ENCODE measurements at regions not wholly inside any gene's neighbourhood (a gene's known extent, or its start where the extent isn't known, plus 50 kb on each side); places are given as distances from the start of the nearest gene placed in this dataset.

- Mint-ChIP-seq H3K4me3 (no peak overlapping the region), H3K4me1 (no peaks in the 10 kb centered on the region), H3K9me3 (no peaks in the 10 kb centered on the region), H3K27ac (no peak overlapping the region), H3K36me3 (ENCODE audit: low read depth) (no peaks in the 10 kb centered on the region), H3K27me3 (peaks cover 6% of the 10 kb centered on the region)
- ChIA-PET POLR2A (no interaction called here), CTCF (no interaction called here)
- DNase-seq = no peak
Measured at GRCh38 chr11:119921571-119921970, 192.6 kb upstream of the NECTIN1 start.

GRCh38 chr11:119920666-119921387, 191.8 kb upstream of the NECTIN1 start:
- no peak overlapping the region for H3K4me3 Mint-ChIP-seq
- H3K4me1 Mint-ChIP-seq = no peaks in the 10 kb centered on the region
- ChIA-PET CTCF (no interaction called here), POLR2A (no interaction called here)
- no peaks in the 10 kb centered on the region for H3K36me3 Mint-ChIP-seq (ENCODE audit: low read depth)
- H3K27ac Mint-ChIP-seq = no peak overlapping the region
- no peaks in the 10 kb centered on the region for H3K9me3 Mint-ChIP-seq
- no peak for DNase-seq
- H3K27me3 Mint-ChIP-seq = peaks cover 6% of the 10 kb centered on the region

GRCh38 chr11:119919656-119920055, 190.7 kb upstream of the NECTIN1 start:
- H3K9me3 Mint-ChIP-seq = no peaks in the 10 kb centered on the region
- ChIA-PET POLR2A (no interaction called here), CTCF (no interaction called here)
- no peak for DNase-seq
- no peaks in the 10 kb centered on the region for H3K36me3 Mint-ChIP-seq (ENCODE audit: low read depth)
- H3K27me3 Mint-ChIP-seq = peaks cover 6% of the 10 kb centered on the region
- H3K27ac Mint-ChIP-seq = no peak overlapping the region
- no peak overlapping the region for H3K4me3 Mint-ChIP-seq
- no peaks in the 10 kb centered on the region for H3K4me1 Mint-ChIP-seq

- Mint-ChIP-seq H3K4me3 (no peak overlapping the region), H3K36me3 (ENCODE audit: low read depth) (no peaks in the 10 kb centered on the region), H3K27me3 (peaks cover 6% of the 10 kb centered on the region), H3K9me3 (no peaks in the 10 kb centered on the region), H3K4me1 (no peaks in the 10 kb centered on the region), H3K27ac (no peak overlapping the region)
- CTCF ChIA-PET = no interaction called here
- POLR2A ChIA-PET = no interaction called here
- no peak for DNase-seq
Measured at GRCh38 chr11:119918347-119918746, 189.3 kb upstream of the NECTIN1 start.

GRCh38 chr11:119916568-119916967, 187.6 kb upstream of the NECTIN1 start:
- no peaks in the 10 kb centered on the region for H3K36me3 Mint-ChIP-seq (ENCODE audit: low read depth)
- POLR2A ChIA-PET = no interaction called here
- H3K4me1 Mint-ChIP-seq = no peaks in the 10 kb centered on the region
- CTCF ChIA-PET = no interaction called here
- H3K4me3 Mint-ChIP-seq = no peak overlapping the region
- peaks cover 6% of the 10 kb centered on the region for H3K27me3 Mint-ChIP-seq
- no peak for DNase-seq
- no peak overlapping the region for H3K27ac Mint-ChIP-seq
- no peaks in the 10 kb centered on the region for H3K9me3 Mint-ChIP-seq

- DNase-seq = no peak
- Mint-ChIP-seq H3K9me3 (no peaks in the 10 kb centered on the region), H3K27me3 (peaks cover 3% of the 10 kb centered on the region), H3K36me3 (ENCODE audit: low read depth) (no peaks in the 10 kb centered on the region), H3K4me3 (no peak overlapping the region), H3K4me1 (no peaks in the 10 kb centered on the region), H3K27ac (no peak overlapping the region)
- CTCF ChIA-PET = no interaction called here
- POLR2A ChIA-PET = no interaction called here
Measured at GRCh38 chr11:119912229-119912628, 183.2 kb upstream of the NECTIN1 start.

GRCh38 chr11:119910650-119911049, 181.7 kb upstream of the NECTIN1 start:
- no peaks in the 10 kb centered on the region for H3K4me1 Mint-ChIP-seq
- H3K36me3 Mint-ChIP-seq (ENCODE audit: low read depth) = no peaks in the 10 kb centered on the region
- H3K27me3 Mint-ChIP-seq = peaks cover 3% of the 10 kb centered on the region
- H3K27ac Mint-ChIP-seq = no peak overlapping the region
- no peak for DNase-seq
- H3K4me3 Mint-ChIP-seq = no peak overlapping the region
- POLR2A ChIA-PET = no interaction called here
- CTCF ChIA-PET = no interaction called here
- no peaks in the 10 kb centered on the region for H3K9me3 Mint-ChIP-seq

GRCh38 chr11:119910051-119910450, 181.1 kb upstream of the NECTIN1 start:
- peaks cover 3% of the 10 kb centered on the region for H3K27me3 Mint-ChIP-seq
- CTCF ChIA-PET = no interaction called here
- POLR2A ChIA-PET = no interaction called here
- H3K27ac Mint-ChIP-seq = no peak overlapping the region
- H3K4me1 Mint-ChIP-seq = no peaks in the 10 kb centered on the region
- H3K9me3 Mint-ChIP-seq = no peaks in the 10 kb centered on the region
- H3K36me3 Mint-ChIP-seq (ENCODE audit: low read depth) = no peaks in the 10 kb centered on the region
- DNase-seq = no peak
- H3K4me3 Mint-ChIP-seq = no peak overlapping the region

- no peak for DNase-seq
- ChIA-PET POLR2A (no interaction called here), CTCF (interaction anchor here (1.9 kb wide), 1 partner anchor 11 kb away, joined by 4 read pairs; no protein-coding TSS in a partner anchor)
- Mint-ChIP-seq H3K9me3 (no peaks in the 10 kb centered on the region), H3K27ac (no peak overlapping the region), H3K27me3 (peaks cover 3% of the 10 kb centered on the region), H3K36me3 (ENCODE audit: low read depth) (no peaks in the 10 kb centered on the region), H3K4me1 (no peaks in the 10 kb centered on the region), H3K4me3 (no peak overlapping the region)
Measured at GRCh38 chr11:119909495-119909894, 180.5 kb upstream of the NECTIN1 start.

- ChIA-PET POLR2A (no interaction called here), CTCF (interaction anchor here (1.9 kb wide), 1 partner anchor 10 kb away, joined by 4 read pairs; no protein-coding TSS in a partner anchor)
- H3K27me3 Mint-ChIP-seq = peaks cover 3% of the 10 kb centered on the region
- no peaks in the 10 kb centered on the region for H3K9me3 Mint-ChIP-seq
- H3K4me1 Mint-ChIP-seq = no peaks in the 10 kb centered on the region
- DNase-seq = no peak
- H3K27ac Mint-ChIP-seq = no peak overlapping the region
- no peaks in the 10 kb centered on the region for H3K36me3 Mint-ChIP-seq (ENCODE audit: low read depth)
- no peak overlapping the region for H3K4me3 Mint-ChIP-seq
Measured at GRCh38 chr11:119909077-119909476, 180.1 kb upstream of the NECTIN1 start.

- ChIA-PET POLR2A (no interaction called here), CTCF (interaction anchor here (1.9 kb wide), 1 partner anchor 10 kb away, joined by 4 read pairs; no protein-coding TSS in a partner anchor)
- Mint-ChIP-seq H3K4me1 (no peaks in the 10 kb centered on the region), H3K27me3 (peaks cover 3% of the 10 kb centered on the region), H3K9me3 (no peaks in the 10 kb centered on the region), H3K36me3 (ENCODE audit: low read depth) (no peaks in the 10 kb centered on the region), H3K4me3 (no peak overlapping the region), H3K27ac (no peak overlapping the region)
- no peak for DNase-seq
Measured at GRCh38 chr11:119908573-119908904, 179.5 kb upstream of the NECTIN1 start.

GRCh38 chr11:119907878-119908572, 179.0 kb upstream of the NECTIN1 start:
- H3K4me1 Mint-ChIP-seq = no peaks in the 10 kb centered on the region
- POLR2A ChIA-PET = no interaction called here
- no peaks in the 10 kb centered on the region for H3K36me3 Mint-ChIP-seq (ENCODE audit: low read depth)
- no peaks in the 10 kb centered on the region for H3K9me3 Mint-ChIP-seq
- H3K27me3 Mint-ChIP-seq = peaks cover 3% of the 10 kb centered on the region
- H3K4me3 Mint-ChIP-seq = no peak overlapping the region
- CTCF ChIA-PET = interaction anchor here (1.9 kb wide), 1 partner anchor 9 kb away, joined by 4 read pairs; no protein-coding TSS in a partner anchor
- H3K27ac Mint-ChIP-seq = no peak overlapping the region
- DNase-seq = no peak

- Mint-ChIP-seq H3K4me1 (no peaks in the 10 kb centered on the region), H3K27ac (no peak overlapping the region), H3K27me3 (peaks cover 3% of the 10 kb centered on the region), H3K4me3 (no peak overlapping the region), H3K36me3 (ENCODE audit: low read depth) (no peaks in the 10 kb centered on the region), H3K9me3 (no peaks in the 10 kb centered on the region)
- ChIA-PET CTCF (no interaction called here), POLR2A (no interaction called here)
- no peak for DNase-seq
Measured at GRCh38 chr11:119907122-119907851, 178.3 kb upstream of the NECTIN1 start.
